Neuronal stem cell (in vitro differentiated cells): ENCODE measurements at regions not wholly inside any gene's neighbourhood (a gene's known extent, or its start where the extent isn't known, plus 50 kb on each side); places are given as distances from the start of the nearest gene placed in this dataset.

Experiments used
- DNase-seq: peaks from one replicate; pipeline ENCODE4 v3.0.0-alpha.2; 2013; ENCODE audit warnings: low spot score
- H2AFZ ChIP-seq: one replicate; pipeline ENCODE4 v1.6.1; 2013; ENCODE audit warnings: mild to moderate bottlenecking, low read length, inconsistent platforms
- H2AK5ac ChIP-seq: 2 replicates; pipeline ENCODE4 v1.6.1; 2013; ENCODE audit warnings: low read depth, mild to moderate bottlenecking, inconsistent platforms, low read length, moderate library complexity, mixed read lengths
- H2BK120ac ChIP-seq: 2 replicates; pipeline ENCODE4 v1.6.1; 2013; ENCODE audit warnings: low read depth, mild to moderate bottlenecking, inconsistent platforms, low read length, moderate library complexity, mixed read lengths
- H2BK12ac ChIP-seq: one replicate; pipeline ENCODE4 v1.6.1; 2013; ENCODE audit warnings: low read length, inconsistent platforms
- H2BK15ac ChIP-seq: 2 replicates; pipeline ENCODE4 v1.6.1; 2013; ENCODE audit warnings: mild to moderate bottlenecking, low read length, inconsistent platforms, mixed read lengths
- H2BK5ac ChIP-seq: one replicate; pipeline ENCODE4 v1.6.1; 2013; ENCODE audit warnings: inconsistent platforms, mild to moderate bottlenecking, low read length, moderate library complexity
- H3K14ac ChIP-seq: one replicate; pipeline ENCODE4 v1.6.1; 2013; ENCODE audit warnings: low read length, inconsistent platforms
- H3K18ac ChIP-seq: 2 replicates; pipeline ENCODE4 v1.6.1; 2013; ENCODE audit warnings: low read length, inconsistent platforms
- H3K23ac ChIP-seq: 2 replicates; pipeline ENCODE4 v1.6.1; 2013; ENCODE audit warnings: low read depth, mild to moderate bottlenecking, mixed read lengths, low read length, inconsistent platforms; ENCODE audit not compliant: poor library complexity
- H3K27ac ChIP-seq: replicated peaks from 3 replicates; pipeline ENCODE4 v1.5.1; 2013; ENCODE audit warnings: low read length, inconsistent platforms
- H3K27me3 ChIP-seq, 3 experiments: 2 replicates each; pipeline ENCODE4 v1.6.1; 2013; ENCODE audit warnings: low read length in 3 of 3, mild to moderate bottlenecking in 2 of 3, inconsistent platforms in 1 of 3, low read depth in 1 of 3, mixed read lengths in 1 of 3, moderate library complexity in 1 of 3; ENCODE audit not compliant: control insufficient read depth in 3 of 3, insufficient read depth in 3 of 3
- H3K36me3 ChIP-seq, 2 donors: replicated peaks in 1 of 2; 2 replicates each; pipeline ENCODE4 v1.6.1; 2013; ENCODE audit warnings: low read length in 2 of 2; ENCODE audit not compliant: control insufficient read depth in 2 of 2, insufficient read depth in 2 of 2
- H3K4ac ChIP-seq: 2 replicates; pipeline ENCODE4 v1.6.1; 2013; ENCODE audit warnings: inconsistent platforms, mild to moderate bottlenecking, low read length, moderate library complexity
- H3K4me1 ChIP-seq, 2 donors: 1 replicate in 1 of 2; 2 replicates in 1 of 2; pipeline ENCODE4 v1.6.1; 2013; ENCODE audit warnings: low read length in 2 of 2, low read depth in 1 of 2; ENCODE audit not compliant: control insufficient read depth in 2 of 2, insufficient read depth in 1 of 2
- H3K4me2 ChIP-seq: one replicate; pipeline ENCODE4 v1.6.1; 2013; ENCODE audit warnings: mild to moderate bottlenecking, low read length, inconsistent platforms; ENCODE audit not compliant: insufficient read depth, poor library complexity, severe bottlenecking
- H3K4me3 ChIP-seq, 2 donors: 2 replicates each; pipeline ENCODE4 v1.5.1; 2013; ENCODE audit warnings: low read length in 2 of 2, mild to moderate bottlenecking in 2 of 2, inconsistent platforms in 1 of 2, moderate library complexity in 1 of 2
- H3K79me1 ChIP-seq: one replicate; pipeline ENCODE4 v1.6.1; 2013; ENCODE audit warnings: low read depth, mild to moderate bottlenecking, inconsistent platforms, low read length, moderate library complexity
- H3K9ac ChIP-seq: one replicate; pipeline ENCODE4 v1.6.1; 2013; ENCODE audit warnings: mild to moderate bottlenecking, low read depth, low read length, inconsistent platforms; ENCODE audit not compliant: poor library complexity
- H3K9me3 ChIP-seq, 2 donors: replicated peaks in 1 of 2; 2 replicates each; pipeline versions ENCODE3 to v1.6.1; 2013; ENCODE audit warnings: low read length in 2 of 2, mild to moderate bottlenecking in 2 of 2, inconsistent platforms in 1 of 2, low read depth in 1 of 2, mixed read lengths in 1 of 2, moderate library complexity in 1 of 2; ENCODE audit not compliant: control insufficient read depth in 2 of 2, insufficient read depth in 1 of 2
- H4K8ac ChIP-seq: one replicate; pipeline ENCODE4 v1.6.1; 2013; ENCODE audit warnings: low read depth, mild to moderate bottlenecking, inconsistent platforms, low read length, moderate library complexity
- H4K91ac ChIP-seq: one replicate; pipeline ENCODE4 v1.6.1; 2013; ENCODE audit warnings: low read length, low read depth, mild to moderate bottlenecking, inconsistent platforms; ENCODE audit not compliant: poor library complexity
- WGBS, 2 donors: extraction: QIAGEN DNeasy Blood & Tissue Kit; methylation state at CpG; one replicate each; pipeline ENCODE4 v1.1.7; 2013; ENCODE audit warnings: missing lambda C conversion rate in 2 of 2, mixed read lengths in 1 of 2; ENCODE audit not compliant: insufficient read length in 2 of 2, insufficient replicate concordance in 1 of 2; ENCODE audit errors: extremely low coverage in 2 of 2; 5-methylcytosine and 5-hydroxymethylcytosine counted together

- no peak overlapping the region for H2BK120ac ChIP-seq
- no peak overlapping the region for H3K18ac ChIP-seq
- H3K4me3 ChIP-seq, result no peak overlapping the region
- no peak overlapping the region for H3K23ac ChIP-seq
- H3K14ac ChIP-seq, result no peak overlapping the region
- H3K79me1 ChIP-seq, result no peaks in the 10 kb centered on the region
- no peak for DNase-seq
- H3K27me3 ChIP-seq, result no peaks in the 10 kb centered on the region
- no peak overlapping the region for H2BK5ac ChIP-seq
- no peak overlapping the region for H3K9ac ChIP-seq
- no CpG with 5 or more reads among the region's 2 CpGs for WGBS, 2 donors
- H2BK15ac ChIP-seq, result no peak overlapping the region
- H3K9me3 ChIP-seq, result peaks cover 0 to 5% of the 10 kb centered on the region in 2 donors
- no peak overlapping the region for H2AK5ac ChIP-seq
- no peak overlapping the region for H4K8ac ChIP-seq
- no peaks in the 10 kb centered on the region for H3K4me1 ChIP-seq
- H4K91ac ChIP-seq, result no peak overlapping the region
- H3K36me3 ChIP-seq, result no peaks in the 10 kb centered on the region
- no peak overlapping the region for H3K4me2 ChIP-seq
- no peak overlapping the region for H2BK12ac ChIP-seq
- no peak overlapping the region for H3K4ac ChIP-seq
- no peak overlapping the region for H2AFZ ChIP-seq
- no peak overlapping the region for H3K27ac ChIP-seq
These were observed 306.2 kb upstream of the ZEB2 start for GRCh38 chr2:144826105-144826504.

GRCh38 chr2:144825331-144826020 lies 305.6 kb upstream of the ZEB2 start:
- Histone ChIP-seq H2BK12ac (no peak overlapping the region), H3K36me3 (no peaks in the 10 kb centered on the region), H4K8ac (no peak overlapping the region), H2BK15ac (no peak overlapping the region), H3K9ac (no peak overlapping the region), H2AK5ac (no peak overlapping the region), H2AFZ (no peak overlapping the region), H3K23ac (no peak overlapping the region), H3K4me1 (no peaks in the 10 kb centered on the region), H3K4ac (no peak overlapping the region), H3K4me3 (no peak overlapping the region), H3K18ac (no peak overlapping the region), H4K91ac (no peak overlapping the region), H3K27ac (no peak overlapping the region), H3K79me1 (no peaks in the 10 kb centered on the region), H3K4me2 (no peak overlapping the region), H2BK5ac (no peak overlapping the region), H3K14ac (no peak overlapping the region), H3K27me3 (no peaks in the 10 kb centered on the region), H2BK120ac (no peak overlapping the region), H3K9me3 (peaks cover 0 to 6% of the 10 kb centered on the region in 2 donors)
- WGBS, 2 donors, result no CpG with 5 or more reads among the region's 3 CpGs
- DNase-seq, result no peak

- no peak overlapping the region for H2BK120ac ChIP-seq
- no peak overlapping the region for H3K18ac ChIP-seq
These were observed 304.6 kb upstream of the ZEB2 start for GRCh38 chr2:144824306-144825080.

GRCh38 chr2:144822966-144823365 lies 303.0 kb upstream of the ZEB2 start:
- H3K4me1 ChIP-seq, result peaks cover 0 to 3% of the 10 kb centered on the region in 2 donors
- no peak overlapping the region for H3K18ac ChIP-seq
- H4K91ac ChIP-seq, result no peak overlapping the region
- no peak overlapping the region for H3K14ac ChIP-seq
- H2AK5ac ChIP-seq, result no peak overlapping the region
- no peak overlapping the region for H3K4ac ChIP-seq
- no peak overlapping the region for H3K4me3 ChIP-seq
- DNase-seq, result no peak
- H2BK15ac ChIP-seq, result no peak overlapping the region
- H3K23ac ChIP-seq, result no peak overlapping the region
- no peak overlapping the region for H4K8ac ChIP-seq
- no peak overlapping the region for H3K27ac ChIP-seq
- H3K36me3 ChIP-seq, result no peaks in the 10 kb centered on the region
- H3K4me2 ChIP-seq, result no peak overlapping the region
- H3K9me3 ChIP-seq, result peaks cover 0 to 6% of the 10 kb centered on the region in 2 donors
- H3K79me1 ChIP-seq, result no peaks in the 10 kb centered on the region
- H2BK5ac ChIP-seq, result no peak overlapping the region
- H2BK120ac ChIP-seq, result no peak overlapping the region
- no peaks in the 10 kb centered on the region for H3K27me3 ChIP-seq
- H2BK12ac ChIP-seq, result no peak overlapping the region
- H3K9ac ChIP-seq, result no peak overlapping the region
- no peak overlapping the region for H2AFZ ChIP-seq

More at GRCh38 chr2:144824306-144825080, 304.6 kb upstream of the ZEB2 start:
- Histone ChIP-seq H3K23ac (no peak overlapping the region), H3K4ac (no peak overlapping the region), H3K14ac (no peak overlapping the region), H3K4me2 (no peak overlapping the region), H4K8ac (no peak overlapping the region), H4K91ac (no peak overlapping the region), H2BK12ac (no peak overlapping the region), H2BK5ac (no peak overlapping the region), H2AK5ac (no peak overlapping the region), H3K9ac (no peak overlapping the region), H3K4me1 (no peaks in the 10 kb centered on the region), H3K36me3 (no peaks in the 10 kb centered on the region), H2BK15ac (no peak overlapping the region), H3K79me1 (no peaks in the 10 kb centered on the region), H3K4me3 (no peak overlapping the region), H3K27ac (no peak overlapping the region), H2AFZ (no peak overlapping the region), H3K27me3 (no peaks in the 10 kb centered on the region), H3K9me3 (peaks cover 0 to 6% of the 10 kb centered on the region in 2 donors)
- no peak for DNase-seq
- WGBS, 2 donors, result no CpG with 5 or more reads among the region's 3 CpGs
